ENCODE measurements at regions not wholly inside any gene's neighbourhood (a gene's known extent, or its start where the extent isn't known, plus 50 kb on each side); places are given as distances from the start of the nearest gene placed in this dataset.

DNA sequence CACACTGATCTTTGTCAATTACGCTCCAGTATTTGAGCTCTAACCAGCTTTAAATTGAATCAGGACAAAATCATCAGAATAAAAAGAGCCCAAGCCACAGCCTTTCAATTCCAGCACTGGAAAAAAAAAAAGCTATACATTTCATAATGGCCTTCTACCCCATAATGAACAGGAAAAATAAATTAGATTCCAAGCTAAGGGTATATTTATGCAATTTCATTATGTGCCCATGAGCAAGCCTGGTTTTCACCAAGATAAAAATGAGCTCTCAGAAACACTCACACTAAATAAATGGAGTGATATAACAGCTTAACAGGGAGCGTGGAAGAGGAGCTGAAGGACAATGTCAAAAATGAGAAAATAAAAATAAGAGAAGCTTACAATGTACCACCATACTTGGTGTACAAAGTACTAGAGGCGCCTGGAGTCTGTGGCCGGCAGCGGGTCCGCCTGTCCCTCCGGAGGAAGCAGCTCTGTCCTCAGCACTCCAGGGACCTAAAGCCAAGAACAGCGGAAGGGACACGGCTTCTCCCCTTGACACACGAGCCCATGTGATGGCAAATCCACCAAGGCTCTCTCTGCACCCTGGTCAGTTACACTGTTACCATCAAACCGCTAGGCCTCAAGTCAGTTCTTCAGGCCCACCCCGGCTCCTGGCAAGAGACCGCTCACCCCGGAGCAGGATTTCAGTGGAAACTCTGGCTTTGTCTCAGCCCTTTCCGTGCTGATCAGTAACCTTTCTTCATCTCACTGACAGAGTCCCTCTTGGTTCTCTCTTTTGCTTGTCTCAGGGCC is 69.6 kb downstream of the RBFOX3 start:
- 69% methylated on average over 12 of the region's 15 CpGs for WGBS (ENCODE audit: insufficient coverage)
- DNase-seq: no peak
- Histone ChIP-seq H3K4me3 (ENCODE audit: low read length) (no peak overlapping the region), H3K36me3 (ENCODE audit: control insufficient read depth, insufficient read depth, low read length) (no peaks in the 10 kb centered on the region), H3K9me3 (replicated peaks; ENCODE audit: control insufficient read depth, low read depth, low read length) (peaks cover 2% of the 10 kb centered on the region), H3K27ac (ENCODE audit: low read length) (no peak overlapping the region), H3K4me1 (ENCODE audit: control insufficient read depth, insufficient read depth, low read length) (no peaks in the 10 kb centered on the region), H3K27me3 (ENCODE audit: control insufficient read depth, insufficient read depth, low read length) (peaks cover 36% of the 10 kb centered on the region)

DNA sequence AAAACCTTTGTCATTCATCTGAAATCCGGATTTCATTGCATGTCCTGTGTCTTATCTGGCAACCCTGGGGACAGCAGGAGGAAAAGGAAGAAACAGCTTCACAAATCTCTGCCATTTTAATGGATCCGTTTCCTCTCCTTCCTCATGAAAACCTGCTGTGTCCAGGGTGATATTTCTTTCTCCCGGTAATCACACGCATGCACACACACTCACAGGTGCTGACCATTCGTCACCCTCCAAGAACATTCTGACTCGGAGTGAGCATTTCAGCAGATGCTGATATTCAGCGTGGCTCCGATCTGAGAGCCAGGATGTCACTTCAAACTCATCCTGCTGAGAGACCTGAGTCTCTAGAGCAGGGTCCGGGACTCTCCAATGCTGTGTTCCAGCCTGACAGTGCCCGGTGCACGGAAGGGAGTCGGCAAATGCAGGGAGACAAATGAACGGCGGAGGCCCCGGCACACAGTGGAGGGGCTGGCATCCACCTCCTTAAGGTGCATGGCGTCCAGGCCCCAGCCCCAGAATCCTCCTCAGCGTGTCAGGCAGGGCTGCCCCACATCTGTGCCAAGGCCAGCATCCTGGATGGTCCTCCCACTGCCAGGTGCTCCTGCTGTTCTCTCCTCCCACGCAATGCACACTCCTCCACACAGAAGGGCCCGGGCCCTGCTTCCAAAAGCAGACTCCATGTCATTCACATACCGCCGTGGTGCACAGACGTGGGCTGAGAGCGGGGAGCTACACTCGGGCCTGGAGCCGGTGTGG is 70.7 kb downstream of the RBFOX3 start:
- no peaks in the 10 kb centered on the region for H3K4me1 ChIP-seq (ENCODE audit: control insufficient read depth, insufficient read depth, low read length)
- H3K36me3 ChIP-seq (ENCODE audit: control insufficient read depth, insufficient read depth, low read length): no peaks in the 10 kb centered on the region
- H3K9me3 ChIP-seq (replicated peaks; ENCODE audit: control insufficient read depth, low read depth, low read length): peaks cover 2% of the 10 kb centered on the region
- no peak overlapping the region for H3K4me3 ChIP-seq (ENCODE audit: low read length)
- H3K27ac ChIP-seq (ENCODE audit: low read length): no peak overlapping the region
- 74% methylated on average over 24 of the region's 25 CpGs for WGBS (ENCODE audit: insufficient coverage)
- DNase-seq: no peak
- peaks cover 30% of the 10 kb centered on the region for H3K27me3 ChIP-seq (ENCODE audit: control insufficient read depth, insufficient read depth, low read length)

DNA sequence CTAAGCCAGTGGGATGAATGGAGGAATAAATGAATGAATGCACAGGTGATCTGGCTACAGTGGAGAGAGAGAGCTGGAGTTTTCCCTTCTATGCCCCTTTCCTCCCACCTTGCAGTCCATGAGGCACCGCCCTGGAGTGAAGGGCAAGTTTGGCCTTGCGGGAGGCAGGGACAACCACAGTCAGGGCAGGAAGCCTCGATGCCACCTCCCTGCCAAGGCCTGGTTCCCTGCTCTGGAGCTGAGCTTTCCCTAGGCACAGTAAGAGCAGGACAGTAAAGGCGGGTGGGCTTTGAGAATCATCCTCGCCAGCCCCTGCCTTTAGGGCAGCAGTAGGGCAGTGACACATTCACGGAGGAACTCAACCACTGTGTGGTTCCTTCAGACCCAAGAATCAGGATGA is 72.6 kb downstream of the RBFOX3 start:
- Histone ChIP-seq H3K4me1 (ENCODE audit: control insufficient read depth, insufficient read depth, low read length) (no peaks in the 10 kb centered on the region), H3K9me3 (replicated peaks; ENCODE audit: control insufficient read depth, low read depth, low read length) (peaks cover 2% of the 10 kb centered on the region), H3K4me3 (ENCODE audit: low read length) (no peak overlapping the region), H3K36me3 (ENCODE audit: control insufficient read depth, insufficient read depth, low read length) (no peaks in the 10 kb centered on the region), H3K27me3 (ENCODE audit: control insufficient read depth, insufficient read depth, low read length) (peaks cover 20% of the 10 kb centered on the region), H3K27ac (ENCODE audit: low read length) (no peak overlapping the region)
- 94% methylated on average over 3 of the region's 6 CpGs for WGBS (ENCODE audit: insufficient coverage)
- no peak for DNase-seq

DNA sequence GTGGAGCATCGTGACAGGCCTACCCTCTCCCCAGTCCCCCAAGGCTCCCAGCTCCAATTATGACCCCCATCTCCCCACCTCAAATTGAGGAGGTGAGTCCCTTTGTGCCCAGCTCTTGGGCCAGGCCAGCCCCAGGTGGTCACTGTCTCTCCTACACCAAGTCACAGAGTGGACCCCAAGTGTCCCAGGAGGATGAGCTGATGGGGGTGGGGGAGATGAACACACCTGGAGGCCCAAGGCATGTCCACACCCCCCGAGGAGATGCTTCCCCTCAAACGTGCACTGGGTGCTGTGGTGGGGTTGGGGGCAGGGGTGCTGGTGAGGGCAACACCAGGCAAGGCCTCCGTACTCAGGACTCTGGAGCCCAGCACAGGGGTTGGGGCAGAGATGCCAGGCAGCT is 73.2 kb downstream of the RBFOX3 start:
- no peaks in the 10 kb centered on the region for H3K4me1 ChIP-seq (ENCODE audit: control insufficient read depth, insufficient read depth, low read length)
- H3K9me3 ChIP-seq (replicated peaks; ENCODE audit: control insufficient read depth, low read depth, low read length): peaks cover 2% of the 10 kb centered on the region
- H3K27ac ChIP-seq (ENCODE audit: low read length): no peak overlapping the region
- no CpG with 5 or more reads among the region's 4 CpGs for WGBS (ENCODE audit: insufficient coverage)
- H3K4me3 ChIP-seq (ENCODE audit: low read length): no peak overlapping the region
- peaks cover 19% of the 10 kb centered on the region for H3K27me3 ChIP-seq (ENCODE audit: control insufficient read depth, insufficient read depth, low read length)
- DNase-seq: no peak
- H3K36me3 ChIP-seq (ENCODE audit: control insufficient read depth, insufficient read depth, low read length): no peaks in the 10 kb centered on the region

DNA sequence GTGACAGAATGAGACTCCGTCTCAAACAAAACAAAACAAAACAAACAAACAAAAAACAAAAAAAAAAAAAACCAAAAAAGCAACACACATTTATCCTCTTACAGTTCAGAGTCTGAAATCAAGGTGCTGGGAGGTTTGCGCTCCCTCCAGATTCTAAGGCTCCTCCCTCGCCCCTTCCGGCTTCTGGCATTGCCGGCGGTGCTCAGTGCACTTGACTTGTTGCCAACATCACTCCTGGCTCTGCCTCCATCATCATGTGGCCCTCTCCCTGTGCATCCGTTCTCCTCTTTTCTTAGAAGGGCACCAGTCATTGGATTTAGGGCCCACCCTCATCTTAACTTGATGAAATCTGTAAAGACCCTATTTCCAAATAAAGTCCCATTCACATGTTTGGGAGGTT is 73.8 kb downstream of the RBFOX3 start:
- 82% methylated on average over 6 of the region's 7 CpGs for WGBS (ENCODE audit: insufficient coverage)
- H3K36me3 ChIP-seq (ENCODE audit: control insufficient read depth, insufficient read depth, low read length): no peaks in the 10 kb centered on the region
- H3K4me1 ChIP-seq (ENCODE audit: control insufficient read depth, insufficient read depth, low read length): no peaks in the 10 kb centered on the region
- no peak overlapping the region for H3K4me3 ChIP-seq (ENCODE audit: low read length)
- H3K9me3 ChIP-seq (replicated peaks; ENCODE audit: control insufficient read depth, low read depth, low read length): peaks cover 2% of the 10 kb centered on the region
- H3K27me3 ChIP-seq (ENCODE audit: control insufficient read depth, insufficient read depth, low read length): peaks cover 21% of the 10 kb centered on the region
- no peak for DNase-seq
- H3K27ac ChIP-seq (ENCODE audit: low read length): no peak overlapping the region

DNA sequence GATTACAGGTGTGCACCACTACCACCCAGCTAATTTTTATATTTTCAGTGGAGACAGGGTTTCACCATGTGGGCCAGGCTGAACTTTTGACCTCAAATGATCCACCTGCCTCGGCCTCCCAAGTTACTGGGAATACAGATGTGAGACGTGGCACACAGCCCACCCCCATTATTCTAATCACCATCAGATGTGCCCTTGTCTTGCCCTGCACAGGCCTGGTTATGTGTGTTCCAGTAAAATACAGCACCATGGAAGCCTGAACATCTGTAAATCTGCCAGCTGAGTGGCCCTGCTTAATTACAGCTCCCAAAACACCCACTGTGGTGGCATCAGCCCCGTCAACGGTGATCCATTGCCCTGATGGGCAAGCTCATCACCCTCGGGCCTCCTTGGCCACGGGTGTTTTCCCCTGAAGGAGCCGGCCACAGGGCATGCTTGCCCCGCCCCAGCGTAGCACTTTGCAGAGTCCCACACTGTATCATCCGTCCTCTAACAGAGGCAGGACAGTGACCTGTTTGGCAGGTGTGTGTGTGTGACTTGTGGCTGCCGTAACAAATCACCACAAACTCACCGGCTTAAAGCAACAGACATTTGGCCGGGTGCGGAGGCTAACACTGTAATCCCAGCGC is 74.5 kb downstream of the RBFOX3 start:
- H3K9me3 ChIP-seq (replicated peaks; ENCODE audit: control insufficient read depth, low read depth, low read length): peaks cover 2% of the 10 kb centered on the region
- no peak overlapping the region for H3K27ac ChIP-seq (ENCODE audit: low read length)
- 55% methylated on average over 5 of the region's 15 CpGs for WGBS (ENCODE audit: insufficient coverage)
- peaks cover 19% of the 10 kb centered on the region for H3K27me3 ChIP-seq (ENCODE audit: control insufficient read depth, insufficient read depth, low read length)
- H3K4me3 ChIP-seq (ENCODE audit: low read length): no peak overlapping the region
- H3K36me3 ChIP-seq (ENCODE audit: control insufficient read depth, insufficient read depth, low read length): no peaks in the 10 kb centered on the region
- no peak for DNase-seq
- H3K4me1 ChIP-seq (ENCODE audit: control insufficient read depth, insufficient read depth, low read length): no peaks in the 10 kb centered on the region

DNA sequence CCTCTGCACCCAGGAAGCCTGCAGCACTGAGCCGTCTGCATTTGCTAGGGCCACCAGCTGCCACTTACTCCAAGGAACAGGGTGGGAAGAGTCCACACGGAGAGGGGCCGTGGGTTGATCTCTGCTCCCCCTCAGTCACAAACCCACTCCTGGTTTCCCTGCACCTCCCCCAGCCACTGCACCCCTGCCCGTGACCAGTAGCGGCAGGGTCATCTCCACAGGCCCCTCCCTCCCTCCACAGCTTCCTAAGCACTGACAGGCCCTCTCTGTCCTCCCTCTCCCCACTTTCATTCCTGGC is 75.2 kb downstream of the RBFOX3 start:
- Histone ChIP-seq H3K36me3 (ENCODE audit: control insufficient read depth, insufficient read depth, low read length) (no peaks in the 10 kb centered on the region), H3K27me3 (ENCODE audit: control insufficient read depth, insufficient read depth, low read length) (peaks cover 21% of the 10 kb centered on the region), H3K27ac (ENCODE audit: low read length) (no peak overlapping the region), H3K4me1 (ENCODE audit: control insufficient read depth, insufficient read depth, low read length) (no peaks in the 10 kb centered on the region), H3K4me3 (ENCODE audit: low read length) (no peak overlapping the region), H3K9me3 (replicated peaks; ENCODE audit: control insufficient read depth, low read depth, low read length) (peaks cover 2% of the 10 kb centered on the region)
- DNase-seq: no peak
- 86% methylated on average over 5 of the region's 5 CpGs for WGBS (ENCODE audit: insufficient coverage)

DNA sequence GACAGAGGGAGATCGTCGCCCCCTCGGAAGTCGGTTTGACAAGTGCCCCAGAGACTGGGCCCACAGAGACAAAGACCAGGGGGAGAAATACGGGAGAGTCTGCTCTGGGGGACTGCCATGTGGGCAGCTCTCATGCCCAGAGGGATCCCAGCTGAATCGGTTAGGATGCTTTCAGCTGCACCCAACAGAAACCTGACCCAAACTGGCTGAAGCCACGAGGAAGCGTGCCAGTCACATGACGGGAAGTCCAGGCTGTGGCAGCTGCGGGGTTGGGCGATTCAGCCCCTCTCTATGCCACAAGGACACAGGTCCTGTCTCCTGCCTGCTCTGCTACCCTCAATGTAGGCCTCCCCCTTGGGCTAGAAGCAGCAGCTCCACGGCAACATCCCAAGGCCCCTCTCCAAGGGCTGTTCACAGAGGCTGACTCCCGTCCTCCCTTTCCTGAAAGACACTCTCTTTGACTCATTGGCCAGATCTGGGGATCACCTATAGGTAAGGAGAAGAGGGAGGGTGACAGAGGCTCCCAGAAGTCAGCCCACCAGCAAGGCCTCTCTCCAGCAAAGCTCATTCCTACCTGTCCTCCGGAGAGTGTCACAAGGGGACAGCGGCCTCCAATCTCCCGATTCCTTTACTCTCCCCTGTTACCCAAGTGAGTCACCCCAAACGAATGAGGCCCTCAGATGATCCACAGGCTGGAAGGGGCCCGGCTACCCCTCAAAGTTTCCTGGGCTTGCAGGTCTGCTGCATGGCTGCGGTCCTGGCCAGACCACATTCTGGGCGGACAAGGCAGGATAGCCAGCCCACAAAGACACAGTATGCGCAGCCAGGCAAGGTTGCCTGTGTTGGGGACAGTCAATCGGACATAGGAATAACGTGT is 75.8 kb downstream of the RBFOX3 start:
- no peak for DNase-seq
- Histone ChIP-seq H3K4me1 (ENCODE audit: control insufficient read depth, insufficient read depth, low read length) (no peaks in the 10 kb centered on the region), H3K27me3 (ENCODE audit: control insufficient read depth, insufficient read depth, low read length) (peaks cover 22% of the 10 kb centered on the region)

DNA sequence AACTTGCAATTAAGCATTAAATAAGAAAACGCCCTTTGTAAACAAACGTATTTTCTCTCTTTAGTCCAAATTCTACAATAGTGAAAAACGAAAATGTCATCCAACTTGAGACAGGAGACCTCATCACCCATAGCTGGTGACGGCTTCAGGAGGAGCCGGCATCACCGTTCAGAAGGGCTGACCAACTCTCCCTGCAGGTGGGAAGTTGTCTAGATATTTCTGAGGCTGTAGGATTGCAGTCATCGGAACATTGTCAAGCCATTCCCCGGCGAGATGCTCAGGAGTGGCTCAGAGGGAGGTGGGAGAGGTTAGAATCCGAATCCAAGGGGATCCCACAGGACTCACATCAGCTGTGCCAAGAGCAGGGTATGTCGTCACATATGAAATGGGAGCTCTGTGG is 76.7 kb downstream of the RBFOX3 start:
- Histone ChIP-seq H3K27me3 (ENCODE audit: control insufficient read depth, insufficient read depth, low read length) (peaks cover 31% of the 10 kb centered on the region), H3K36me3 (ENCODE audit: control insufficient read depth, insufficient read depth, low read length) (no peaks in the 10 kb centered on the region), H3K4me3 (ENCODE audit: low read length) (no peak overlapping the region), H3K27ac (ENCODE audit: low read length) (no peak overlapping the region), H3K4me1 (ENCODE audit: control insufficient read depth, insufficient read depth, low read length) (no peaks in the 10 kb centered on the region), H3K9me3 (replicated peaks; ENCODE audit: control insufficient read depth, low read depth, low read length) (peaks cover 2% of the 10 kb centered on the region)
- DNase-seq: no peak
- WGBS (ENCODE audit: insufficient coverage): 77% methylated on average over 7 of the region's 11 CpGs

More for the DNA sequence above, 75.8 kb downstream of the RBFOX3 start:
- no peak overlapping the region for H3K27ac ChIP-seq (ENCODE audit: low read length)
- peaks cover 2% of the 10 kb centered on the region for H3K9me3 ChIP-seq (replicated peaks; ENCODE audit: control insufficient read depth, low read depth, low read length)
- no peak overlapping the region for H3K4me3 ChIP-seq (ENCODE audit: low read length)
- H3K36me3 ChIP-seq (ENCODE audit: control insufficient read depth, insufficient read depth, low read length): no peaks in the 10 kb centered on the region
- 75% methylated on average over 21 of the region's 23 CpGs for WGBS (ENCODE audit: insufficient coverage)

DNA sequence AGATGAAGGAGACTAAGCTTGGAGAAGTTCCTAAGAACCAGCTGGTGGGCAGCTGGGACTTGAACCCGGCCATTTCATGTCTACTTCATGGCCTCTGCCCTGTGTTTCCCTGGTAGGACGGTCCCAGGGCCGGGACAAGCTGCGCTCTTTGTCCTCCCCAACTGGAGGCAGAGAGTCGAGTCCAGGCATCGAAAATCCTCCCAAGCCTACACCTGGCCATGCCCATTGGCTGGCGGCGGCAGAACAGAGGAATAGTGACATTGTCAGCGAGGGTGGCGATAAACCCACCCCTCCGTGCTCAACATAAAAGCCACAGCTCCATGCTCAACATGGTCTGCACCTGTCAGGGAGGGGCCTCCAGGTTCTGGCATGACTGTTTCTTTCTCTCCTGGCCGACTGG is 77.7 kb downstream of the RBFOX3 start:
- H3K9me3 ChIP-seq (replicated peaks; ENCODE audit: control insufficient read depth, low read depth, low read length): no peaks in the 10 kb centered on the region
- no peaks in the 10 kb centered on the region for H3K4me1 ChIP-seq (ENCODE audit: control insufficient read depth, insufficient read depth, low read length)
- no peak for DNase-seq
- WGBS (ENCODE audit: insufficient coverage): 91% methylated on average over 8 of the region's 12 CpGs
- H3K36me3 ChIP-seq (ENCODE audit: control insufficient read depth, insufficient read depth, low read length): no peaks in the 10 kb centered on the region
- H3K27me3 ChIP-seq (ENCODE audit: control insufficient read depth, insufficient read depth, low read length): peaks cover 33% of the 10 kb centered on the region
- no peak overlapping the region for H3K27ac ChIP-seq (ENCODE audit: low read length)
- no peak overlapping the region for H3K4me3 ChIP-seq (ENCODE audit: low read length)

Measured in muscle of leg (tissue), 3 donors.